ENCODE measurements at regions not wholly inside any gene's neighbourhood (a gene's known extent, or its start where the extent isn't known, plus 50 kb on each side); places are given as distances from the start of the nearest gene placed in this dataset.

DNA sequence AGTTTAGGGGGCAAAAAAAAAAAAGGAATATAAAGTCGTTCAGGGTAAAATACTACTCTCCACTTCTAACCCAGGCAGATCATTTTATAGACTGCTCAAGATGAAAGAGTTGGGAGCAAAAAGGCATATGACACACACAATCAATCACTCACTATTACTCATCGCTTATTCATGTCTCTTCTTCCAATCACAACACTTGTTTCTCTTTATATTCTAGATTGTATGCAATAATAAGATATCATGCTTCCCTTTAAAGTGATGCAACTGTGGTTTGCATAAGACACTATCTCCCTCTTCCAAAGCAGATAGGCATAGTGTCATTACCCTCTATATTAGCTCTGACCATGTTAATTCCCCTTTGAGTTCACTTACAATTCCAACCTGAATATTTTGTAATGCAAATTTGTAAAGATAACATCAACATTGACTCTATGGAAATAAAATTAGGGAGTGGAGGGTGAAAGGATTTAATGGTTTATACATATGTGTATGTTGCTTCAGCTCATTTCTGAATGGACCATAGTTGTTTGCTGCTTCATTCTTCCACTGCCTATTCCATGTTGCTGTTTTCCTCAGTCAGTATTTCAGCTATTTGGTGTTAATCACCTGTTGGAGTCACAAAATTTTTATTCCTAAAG lies 154.9 kb upstream of the EPHA5 start:
- TF ChIP-seq, protein P1, sequence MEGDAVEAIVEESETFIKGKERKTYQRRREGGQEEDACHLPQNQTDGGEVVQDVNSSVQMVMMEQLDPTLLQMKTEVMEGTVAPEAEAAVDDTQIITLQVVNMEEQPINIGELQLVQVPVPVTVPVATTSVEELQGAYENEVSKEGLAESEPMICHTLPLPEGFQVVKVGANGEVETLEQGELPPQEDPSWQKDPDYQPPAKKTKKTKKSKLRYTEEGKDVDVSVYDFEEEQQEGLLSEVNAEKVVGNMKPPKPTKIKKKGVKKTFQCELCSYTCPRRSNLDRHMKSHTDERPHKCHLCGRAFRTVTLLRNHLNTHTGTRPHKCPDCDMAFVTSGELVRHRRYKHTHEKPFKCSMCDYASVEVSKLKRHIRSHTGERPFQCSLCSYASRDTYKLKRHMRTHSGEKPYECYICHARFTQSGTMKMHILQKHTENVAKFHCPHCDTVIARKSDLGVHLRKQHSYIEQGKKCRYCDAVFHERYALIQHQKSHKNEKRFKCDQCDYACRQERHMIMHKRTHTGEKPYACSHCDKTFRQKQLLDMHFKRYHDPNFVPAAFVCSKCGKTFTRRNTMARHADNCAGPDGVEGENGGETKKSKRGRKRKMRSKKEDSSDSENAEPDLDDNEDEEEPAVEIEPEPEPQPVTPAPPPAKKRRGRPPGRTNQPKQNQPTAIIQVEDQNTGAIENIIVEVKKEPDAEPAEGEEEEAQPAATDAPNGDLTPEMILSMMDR (IDR thresholded peaks at IDR 0.05) = no peak
- TF ChIP-seq SIN3A (IDR thresholded peaks at IDR 0.05; ENCODE audit: borderline replicate concordance, insufficient read depth, low read depth, low read length) (no peak), TCF7L2 (IDR thresholded peaks at IDR 0.05; ENCODE audit: low read depth, low read length) (no peak), POLR2AphosphoS5 (IDR thresholded peaks at IDR 0.05; ENCODE audit: low read depth, low read length) (no peak)
- TF ChIP-seq, protein P2, sequence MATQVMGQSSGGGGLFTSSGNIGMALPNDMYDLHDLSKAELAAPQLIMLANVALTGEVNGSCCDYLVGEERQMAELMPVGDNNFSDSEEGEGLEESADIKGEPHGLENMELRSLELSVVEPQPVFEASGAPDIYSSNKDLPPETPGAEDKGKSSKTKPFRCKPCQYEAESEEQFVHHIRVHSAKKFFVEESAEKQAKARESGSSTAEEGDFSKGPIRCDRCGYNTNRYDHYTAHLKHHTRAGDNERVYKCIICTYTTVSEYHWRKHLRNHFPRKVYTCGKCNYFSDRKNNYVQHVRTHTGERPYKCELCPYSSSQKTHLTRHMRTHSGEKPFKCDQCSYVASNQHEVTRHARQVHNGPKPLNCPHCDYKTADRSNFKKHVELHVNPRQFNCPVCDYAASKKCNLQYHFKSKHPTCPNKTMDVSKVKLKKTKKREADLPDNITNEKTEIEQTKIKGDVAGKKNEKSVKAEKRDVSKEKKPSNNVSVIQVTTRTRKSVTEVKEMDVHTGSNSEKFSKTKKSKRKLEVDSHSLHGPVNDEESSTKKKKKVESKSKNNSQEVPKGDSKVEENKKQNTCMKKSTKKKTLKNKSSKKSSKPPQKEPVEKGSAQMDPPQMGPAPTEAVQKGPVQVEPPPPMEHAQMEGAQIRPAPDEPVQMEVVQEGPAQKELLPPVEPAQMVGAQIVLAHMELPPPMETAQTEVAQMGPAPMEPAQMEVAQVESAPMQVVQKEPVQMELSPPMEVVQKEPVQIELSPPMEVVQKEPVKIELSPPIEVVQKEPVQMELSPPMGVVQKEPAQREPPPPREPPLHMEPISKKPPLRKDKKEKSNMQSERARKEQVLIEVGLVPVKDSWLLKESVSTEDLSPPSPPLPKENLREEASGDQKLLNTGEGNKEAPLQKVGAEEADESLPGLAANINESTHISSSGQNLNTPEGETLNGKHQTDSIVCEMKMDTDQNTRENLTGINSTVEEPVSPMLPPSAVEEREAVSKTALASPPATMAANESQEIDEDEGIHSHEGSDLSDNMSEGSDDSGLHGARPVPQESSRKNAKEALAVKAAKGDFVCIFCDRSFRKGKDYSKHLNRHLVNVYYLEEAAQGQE (IDR thresholded peaks at IDR 0.05; ENCODE audit: insufficient read depth in 1 of 2, low read depth in 2 of 2, low read length in 1 of 2) = no peak

Data from Panc1 (cell line).